ENCODE measurements at regions not wholly inside any gene's neighbourhood (a gene's known extent, or its start where the extent isn't known, plus 50 kb on each side); places are given as distances from the start of the nearest gene placed in this dataset.

DNA sequence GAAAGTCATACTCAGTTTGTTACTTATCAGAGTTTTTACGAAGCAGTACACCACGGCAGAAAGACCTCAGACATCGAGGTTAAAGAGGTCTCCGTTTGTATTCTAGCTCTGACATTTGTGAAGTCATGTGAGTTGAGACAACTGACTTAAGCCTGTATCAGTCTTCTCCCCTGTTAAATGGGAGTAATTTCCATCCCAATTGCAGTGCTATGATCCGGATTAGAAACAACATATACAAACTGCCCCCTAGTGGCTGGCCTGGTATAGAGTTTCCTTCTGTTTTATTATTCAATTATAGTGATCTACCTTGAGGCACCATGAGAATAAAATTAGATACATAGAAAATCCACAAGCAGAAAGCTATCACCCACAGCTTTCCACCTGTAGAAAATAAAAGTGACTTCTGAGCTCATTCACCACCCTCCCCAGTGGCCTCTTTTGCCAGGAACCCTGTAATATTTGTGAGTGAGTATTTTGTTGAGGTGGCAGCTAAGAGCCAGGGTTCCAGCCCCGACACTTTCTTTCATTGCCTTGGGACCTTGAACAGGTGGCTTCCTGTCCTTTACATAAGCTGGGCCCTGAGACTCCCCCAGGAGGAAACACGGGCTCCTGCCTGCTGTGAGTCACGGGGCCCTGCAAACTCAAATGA lies 607.2 kb upstream of the MGMT start:
- POLR2A ChIA-PET: no interaction called here
- no peaks in the 10 kb centered on the region for H3K4me1 ChIP-seq (ENCODE audit: control insufficient read depth, extremely low read depth, insufficient read depth, low read length)
- no peaks in the 10 kb centered on the region for H3K36me3 ChIP-seq (ENCODE audit: control insufficient read depth in 2 of 2, extremely low read depth in 1 of 2, insufficient read depth in 2 of 2, low read length in 2 of 2)
- H3K27ac ChIP-seq (ENCODE audit: insufficient read depth, low read depth, low read length): no peak overlapping the region
- H3K27me3 ChIP-seq (ENCODE audit: control insufficient read depth in 2 of 2, insufficient read depth in 2 of 2, low read length in 2 of 2): no peaks in the 10 kb centered on the region
- H2AFZ ChIP-seq (ENCODE audit: low read depth, low read length): no peak overlapping the region
- CTCF ChIA-PET: interaction anchor here (0.9 kb wide), 1 partner anchor 12 kb away, joined by 3 read pairs; no protein-coding TSS in a partner anchor
- no peak overlapping the region for H3K9ac ChIP-seq (replicated peaks; ENCODE audit: extremely low read depth, insufficient read depth, low read length)
- H3K9me3 ChIP-seq (replicated peaks; ENCODE audit: control insufficient read depth, insufficient read depth, low read length): no peaks in the 10 kb centered on the region
- no peaks in the 10 kb centered on the region for H3K79me2 ChIP-seq (ENCODE audit: control insufficient read depth, insufficient read depth, low read length)
- no peaks in the 10 kb centered on the region for H4K20me1 ChIP-seq (replicated peaks; ENCODE audit: control insufficient read depth, extremely low read depth, insufficient read depth, low read length)
- H3K4me3 ChIP-seq (replicated peaks in 1 of 3; ENCODE audit: insufficient read depth in 1 of 3, low read depth in 1 of 3, low read length in 3 of 3): no peak overlapping the region
- intact Hi-C loops (cut with micrococcal nuclease) (loop anchor here (1.0 kb wide), 1 partner anchor 648 kb away; no protein-coding TSS in a partner anchor), dilution Hi-C loops (cut with MboI; ENCODE audit: extremely low pct_ligation_motif_present, low sequenced_read_pairs) (no loop called here)
- BruUV-seq (replicated peaks): no TSS peak
- DNase-seq (ENCODE audit: low read depth, low spot score) (no peak), FAIRE-seq (no peak)
- no peak overlapping the region for H3K4me2 ChIP-seq (ENCODE audit: insufficient read depth, low read length)
- TF ChIP-seq GATA2 (IDR thresholded peaks at IDR 0.05; ENCODE audit: insufficient read depth, insufficient read length, low read depth, low read length) (no peak), CTCF (IDR thresholded peaks at IDR 0.05; ENCODE audit: extremely low read depth in 1 of 2, insufficient read depth in 1 of 2, low read depth in 1 of 2, low read length in 2 of 2) (peak; percentile 27 to 40), JUN (IDR thresholded peaks at IDR 0.05; ENCODE audit: borderline replicate concordance, insufficient read depth, insufficient read length, low read depth) (no peak)
- H3K9me1 ChIP-seq (replicated peaks; ENCODE audit: control insufficient read depth, extremely low read depth, insufficient read depth, low read length): no peaks in the 10 kb centered on the region

GRCh38 chr10:128860574-128860973 lies 606.5 kb upstream of the MGMT start:
- dilution Hi-C loops (cut with MboI; ENCODE audit: extremely low pct_ligation_motif_present, low sequenced_read_pairs): no loop called here
- Histone ChIP-seq H3K9me1 (replicated peaks; ENCODE audit: control insufficient read depth, extremely low read depth, insufficient read depth, low read length) (no peaks in the 10 kb centered on the region), H3K4me1 (ENCODE audit: control insufficient read depth, extremely low read depth, insufficient read depth, low read length) (no peaks in the 10 kb centered on the region), H3K4me2 (ENCODE audit: insufficient read depth, low read length) (no peak overlapping the region), H4K20me1 (replicated peaks; ENCODE audit: control insufficient read depth, extremely low read depth, insufficient read depth, low read length) (no peaks in the 10 kb centered on the region), H3K9ac (replicated peaks; ENCODE audit: extremely low read depth, insufficient read depth, low read length) (no peak overlapping the region), H3K4me3 (replicated peaks in 1 of 3; ENCODE audit: insufficient read depth in 1 of 3, low read depth in 1 of 3, low read length in 3 of 3) (no peak overlapping the region), H2AFZ (ENCODE audit: low read depth, low read length) (no peak overlapping the region), H3K9me3 (replicated peaks; ENCODE audit: control insufficient read depth, insufficient read depth, low read length) (no peaks in the 10 kb centered on the region), H3K27me3 (ENCODE audit: control insufficient read depth in 2 of 2, insufficient read depth in 2 of 2, low read length in 2 of 2) (no peaks in the 10 kb centered on the region), H3K36me3 (ENCODE audit: control insufficient read depth in 2 of 2, extremely low read depth in 1 of 2, insufficient read depth in 2 of 2, low read length in 2 of 2) (no peaks in the 10 kb centered on the region), H3K27ac (ENCODE audit: insufficient read depth, low read depth, low read length) (no peak overlapping the region), H3K79me2 (ENCODE audit: control insufficient read depth, insufficient read depth, low read length) (no peaks in the 10 kb centered on the region)
- no TSS peak for BruUV-seq (replicated peaks)
- POLR2A ChIA-PET: no interaction called here
- FAIRE-seq (no peak), DNase-seq (ENCODE audit: low read depth, low spot score) (no peak)
- CTCF ChIA-PET: interaction anchor here (0.9 kb wide), 1 partner anchor 11 kb away, joined by 3 read pairs; no protein-coding TSS in a partner anchor
- TF ChIP-seq MYC (IDR thresholded peaks at IDR 0.05; ENCODE audit: low read depth, low read length) (no peak), CTCF (IDR thresholded peaks at IDR 0.05; ENCODE audit: extremely low read depth in 1 of 2, insufficient read depth in 1 of 2, low read depth in 1 of 2, low read length in 2 of 2) (no peak), POLR2AphosphoS5 (IDR thresholded peaks at IDR 0.05; ENCODE audit: insufficient read depth, low read depth, low read length) (no peak), FOS (IDR thresholded peaks at IDR 0.05; ENCODE audit: borderline replicate concordance, insufficient read depth, low read length) (no peak), POLR2A (IDR thresholded peaks at IDR 0.05; ENCODE audit: low read depth, low read length) (no peak), EZH2 (IDR thresholded peaks at IDR 0.05; ENCODE audit: borderline replicate concordance, low read depth, low read length, severe bottlenecking) (no peak), JUN (IDR thresholded peaks at IDR 0.05; ENCODE audit: borderline replicate concordance, insufficient read depth, insufficient read length, low read depth) (no peak), GATA2 (IDR thresholded peaks at IDR 0.05; ENCODE audit: insufficient read depth, insufficient read length, low read depth, low read length) (no peak)
- TF ChIP-seq, protein P1, sequence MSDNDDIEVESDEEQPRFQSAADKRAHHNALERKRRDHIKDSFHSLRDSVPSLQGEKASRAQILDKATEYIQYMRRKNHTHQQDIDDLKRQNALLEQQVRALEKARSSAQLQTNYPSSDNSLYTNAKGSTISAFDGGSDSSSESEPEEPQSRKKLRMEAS (IDR thresholded peaks at IDR 0.05; ENCODE audit: insufficient read depth, insufficient read length): no peak
- intact Hi-C loops (cut with micrococcal nuclease): no loop called here
